HepG2 (cell line): ENCODE measurements at regions not wholly inside any gene's neighbourhood (a gene's known extent, or its start where the extent isn't known, plus 50 kb on each side); places are given as distances from the start of the nearest gene placed in this dataset.

ENCODE experiments used
- ATAC-seq: fragments of 200-7000 bp; cut with Tn5 transposase; 3 replicates; pipeline ENCODE4 v1.9.1; 2020; ENCODE audit warnings: mild to moderate bottlenecking, moderate library complexity
- BruUV-seq: library from RNA; stranded (reverse); fragments of 400-500 nt; replicated peaks from 2 replicates; lab custom pipeline; 2021; lab: Mats Ljungman, UMichigan
- CTCF ChIA-PET: fragments of 300-600 bp; formaldehyde crosslinking; extraction: SDS; loops from one replicate; lab custom pipeline; 2021; ENCODE audit warnings: low total read pairs, inconsistent platforms, low intra/inter-chr PET ratio; lab: Yijun Ruan, JAX
- POLR2A ChIA-PET: fragments of 350-600 bp; sonication (Branson Sonifier 250); formaldehyde crosslinking; loops from one replicate; lab custom pipeline; 2020; ENCODE audit warnings: antibody characterized with exemption, inconsistent platforms; lab: Yijun Ruan, JAX
- DNase-seq: peaks from one replicate; pipeline ENCODE4 v3.0.0-alpha.2; 2015; ENCODE audit warnings: low spot score
- FAIRE-seq: peaks from 3 replicates; lab custom pipeline; 2011; peaks lifted over from hg19 to GRCh38; lab: Jason Lieb, UNC
- H2AFZ ChIP-seq: one replicate; pipeline ENCODE4 v1.6.1; 2011; ENCODE audit warnings: low read length, inconsistent platforms
- H3K27ac ChIP-seq: fragments of 300-600 bp; 3 replicates; pipeline ENCODE4 v1.8.0; 2011; ENCODE audit warnings: mixed run types, mild to moderate bottlenecking, mixed read lengths, low read length, inconsistent platforms; ENCODE audit not compliant: insufficient read depth; ENCODE audit errors: extremely low read length
- H3K27me3 ChIP-seq, 2 experiments: fragments of 200-600 bp in 1 of 2; 2 replicates in 1 of 2; 3 replicates in 1 of 2; pipeline versions ENCODE4 v1.6.0 to v1.8.0; 2011; ENCODE audit warnings: low read length in 2 of 2, mild to moderate bottlenecking in 2 of 2, moderate library complexity in 2 of 2, inconsistent platforms in 1 of 2; ENCODE audit not compliant: insufficient read depth in 2 of 2, control insufficient read depth in 1 of 2
- H3K36me3 ChIP-seq, 2 experiments: fragments of 200-600 bp in 1 of 2; replicated peaks in 1 of 2; 2 replicates in 1 of 2; 3 replicates in 1 of 2; pipeline versions ENCODE4 v1.5.1 to v1.8.0; 2011; ENCODE audit warnings: low read length in 2 of 2, inconsistent platforms in 1 of 2; ENCODE audit not compliant: insufficient read depth in 2 of 2, control insufficient read depth in 1 of 2
- H3K4me1 ChIP-seq: 2 replicates; pipeline ENCODE4 v1.5.1; 2012; ENCODE audit warnings: low read length, inconsistent platforms; ENCODE audit not compliant: insufficient read depth
- H3K4me2 ChIP-seq: 2 replicates; pipeline ENCODE4 v1.6.0; 2011; ENCODE audit warnings: low read depth, low read length, inconsistent platforms
- H3K4me3 ChIP-seq, 3 experiments: fragments of 200-600 bp in 1 of 3; sonication (generic), shearing (Covaris generic) in 1 of 3; replicated peaks in 1 of 3; 2 replicates each; pipeline ENCODE4 v1.5.1; 2011 to 2016; ENCODE audit warnings: low read length in 3 of 3, inconsistent platforms in 2 of 3, low read depth in 2 of 3, mild to moderate bottlenecking in 2 of 3, control low read depth in 1 of 3, mixed read lengths in 1 of 3; ENCODE audit not compliant: insufficient read depth in 1 of 3
- H3K79me2 ChIP-seq: one replicate; pipeline ENCODE4 v1.6.1; 2011; ENCODE audit warnings: low read length, inconsistent platforms; ENCODE audit not compliant: insufficient read depth
- H3K9ac ChIP-seq: 2 replicates; pipeline ENCODE4 v1.6.0; 2011; ENCODE audit warnings: mild to moderate bottlenecking, low read depth, low read length, inconsistent platforms; ENCODE audit not compliant: insufficient read depth
- H3K9me3 ChIP-seq: 2 replicates; pipeline ENCODE4 v1.5.1; 2012; ENCODE audit warnings: mild to moderate bottlenecking, low read length
- H4K20me1 ChIP-seq: 2 replicates; pipeline ENCODE4 v1.6.0; 2011; ENCODE audit warnings: inconsistent platforms, mild to moderate bottlenecking, low read length, moderate library complexity; ENCODE audit not compliant: insufficient read depth
- BRCA1 ChIP-seq: sonication (generic); formaldehyde crosslinking; IDR thresholded peaks from 2 replicates; pipeline ENCODE4 v1.4.0; 2020; ENCODE audit warnings: missing genetic modification reagents
- GABPB1 ChIP-seq: IDR thresholded peaks from 2 replicates; pipeline ENCODE4 v1.6.1; 2016; ENCODE audit warnings: mild to moderate bottlenecking, missing genetic modification reagents, moderate library complexity, missing compliant biosample characterization
- GLI4 ChIP-seq: sonication (generic); formaldehyde crosslinking; IDR thresholded peaks from 2 replicates; pipeline ENCODE4 v1.5.1; 2020; ENCODE audit warnings: missing genetic modification reagents, mild to moderate bottlenecking, moderate library complexity, borderline replicate concordance
- KDM6A ChIP-seq: IDR thresholded peaks from 2 replicates; pipeline ENCODE4 v1.6.1; 2016; ENCODE audit warnings: low read depth
- NAIF1 ChIP-seq: sonication (generic); formaldehyde crosslinking; IDR thresholded peaks from 2 replicates; pipeline ENCODE4 v1.5.0; 2020; ENCODE audit warnings: mild to moderate bottlenecking, missing genetic modification reagents, borderline replicate concordance
- NCOR1 ChIP-seq: fragments of 200-600 bp; sonication (generic); IDR thresholded peaks from 2 replicates; pipeline ENCODE4 v1.7.0; 2017; ENCODE audit warnings: antibody characterized with exemption, low read length, borderline replicate concordance
- ZNF773 ChIP-seq: sonication (generic); formaldehyde crosslinking; IDR thresholded peaks from 2 replicates; pipeline ENCODE4 v1.4.0; 2020; ENCODE audit warnings: missing genetic modification reagents, borderline replicate concordance
- WGBS: methylation state at CpG from one replicate; pipeline ENCODE4 v1.1.6; 2017; ENCODE audit warnings: low lambda C conversion rate; 5-methylcytosine and 5-hydroxymethylcytosine counted together
- in situ Hi-C: cut with HindIII; loops from 2 replicates; pipeline ENCODE4 v1.10.0; 2017; ENCODE audit warnings: low pct_unique_long_range_greater_than_20kb; ENCODE audit not compliant: extremely low pct_ligation_motif_present
- intact Hi-C: fragments of 100-400 bp; cut with micrococcal nuclease; formaldehyde crosslinking; loops from one replicate; pipeline ENCODE4 v1.10.0; 2022; ENCODE audit not compliant: unreplicated experiment
- TF ChIP-seq, protein P1 (sequence below): IDR thresholded peaks from 2 replicates; pipeline ENCODE4 v1.6.1; 2016

GRCh38 chr14:26323869-26324268, 274.0 kb downstream of the NOVA1 start:
- intact Hi-C loops (no loop called here), in situ Hi-C loops (no loop called here)
- H4K20me1 ChIP-seq: no peaks in the 10 kb centered on the region
- H3K79me2 ChIP-seq: no peaks in the 10 kb centered on the region
- H3K4me2 ChIP-seq: no peak overlapping the region
- FAIRE-seq: no peak
- no peak overlapping the region for H3K4me3 ChIP-seq
- peaks cover 94% of the 10 kb centered on the region for H3K9me3 ChIP-seq
- 3% methylated on average over 5 of the region's 5 CpGs for WGBS
- ChIA-PET POLR2A (no interaction called here), CTCF (no interaction called here)
- H3K36me3 ChIP-seq: no peaks in the 10 kb centered on the region
- H3K9ac ChIP-seq: no peak overlapping the region
- TF ChIP-seq KDM6A (CRISPR knock-in tag) (no peak), NAIF1 (CRISPR knock-in tag) (no peak)
- TF ChIP-seq, protein P1, sequence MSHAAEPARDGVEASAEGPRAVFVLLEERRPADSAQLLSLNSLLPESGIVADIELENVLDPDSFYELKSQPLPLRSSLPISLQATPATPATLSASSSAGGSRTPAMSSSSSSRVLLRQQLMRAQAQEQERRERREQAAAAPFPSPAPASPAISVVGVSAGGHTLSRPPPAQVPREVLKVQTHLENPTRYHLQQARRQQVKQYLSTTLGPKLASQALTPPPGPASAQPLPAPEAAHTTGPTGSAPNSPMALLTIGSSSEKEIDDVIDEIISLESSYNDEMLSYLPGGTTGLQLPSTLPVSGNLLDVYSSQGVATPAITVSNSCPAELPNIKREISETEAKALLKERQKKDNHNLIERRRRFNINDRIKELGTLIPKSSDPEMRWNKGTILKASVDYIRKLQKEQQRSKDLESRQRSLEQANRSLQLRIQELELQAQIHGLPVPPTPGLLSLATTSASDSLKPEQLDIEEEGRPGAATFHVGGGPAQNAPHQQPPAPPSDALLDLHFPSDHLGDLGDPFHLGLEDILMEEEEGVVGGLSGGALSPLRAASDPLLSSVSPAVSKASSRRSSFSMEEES: no peak
- ATAC-seq: no peak
- H3K27me3 ChIP-seq: no peaks in the 10 kb centered on the region
- H3K27ac ChIP-seq: no peak overlapping the region
- H3K4me1 ChIP-seq: no peaks in the 10 kb centered on the region
- no peak for DNase-seq
- no TSS peak for BruUV-seq
- H2AFZ ChIP-seq: no peak overlapping the region

GRCh38 chr14:26320886-26321285, 276.9 kb downstream of the NOVA1 start:
- in situ Hi-C loops (no loop called here), intact Hi-C loops (no loop called here)
- WGBS: 12% methylated on average over 2 of the region's 2 CpGs
- Histone ChIP-seq H3K4me3 (no peak overlapping the region), H3K27ac (no peak overlapping the region), H3K27me3 (no peaks in the 10 kb centered on the region), H3K36me3 (no peaks in the 10 kb centered on the region), H3K4me2 (no peak overlapping the region), H3K9me3 (peaks cover 94% of the 10 kb centered on the region), H4K20me1 (no peaks in the 10 kb centered on the region), H2AFZ (no peak overlapping the region), H3K9ac (no peak overlapping the region), H3K79me2 (no peaks in the 10 kb centered on the region), H3K4me1 (no peaks in the 10 kb centered on the region)
- ChIA-PET CTCF (no interaction called here), POLR2A (no interaction called here)
- no peak for DNase-seq
- no peak for FAIRE-seq
- TF ChIP-seq BRCA1 (CRISPR knock-in tag) (no peak), ZNF773 (CRISPR knock-in tag) (no peak), GABPB1 (CRISPR knock-in tag) (no peak), NCOR1 (no peak), GLI4 (CRISPR knock-in tag) (no peak)
- no TSS peak for BruUV-seq
- ATAC-seq: no peak
